ENCODE measurements at regions not wholly inside any gene's neighbourhood (a gene's known extent, or its start where the extent isn't known, plus 50 kb on each side); places are given as distances from the start of the nearest gene placed in this dataset.

DNA sequence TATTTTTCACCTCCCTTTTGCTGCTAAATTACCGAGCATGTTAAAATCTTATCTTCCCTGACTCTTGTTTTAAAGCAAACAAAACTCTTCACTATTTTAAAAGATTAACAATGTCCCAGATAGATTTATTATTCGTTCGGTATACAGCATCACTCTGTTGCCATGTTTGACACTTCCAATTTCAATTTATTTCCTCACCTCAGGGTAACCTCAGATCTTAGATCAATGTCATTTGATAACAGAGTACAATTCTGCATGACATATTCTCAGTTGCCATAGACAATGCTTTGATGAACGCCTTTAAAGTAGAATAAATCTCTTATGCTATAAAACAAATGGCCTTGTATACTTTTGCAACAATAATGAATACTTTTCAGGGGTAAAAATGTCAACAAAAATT, 1078.1 kb upstream of the IGFBP7 start:
- DNase-seq: no peak

DNA sequence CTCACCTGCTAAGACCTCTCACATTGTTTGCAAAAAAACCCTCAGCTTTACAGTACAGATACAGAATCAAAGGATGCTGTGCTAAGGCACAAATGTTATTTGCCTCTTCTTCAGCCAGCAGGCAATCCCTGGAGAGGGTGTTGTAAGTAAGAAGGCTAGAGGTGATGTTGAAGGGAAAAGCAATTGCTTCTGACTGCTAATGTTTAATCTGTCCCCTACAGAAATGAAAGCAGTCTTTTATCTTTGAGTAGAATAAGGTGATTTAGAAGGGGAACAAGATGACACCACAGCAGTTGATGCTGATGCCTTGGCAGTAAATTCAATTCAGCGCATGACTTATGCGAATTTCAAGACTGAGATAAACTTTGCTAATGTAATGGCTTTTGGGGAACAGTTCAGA, 1064.8 kb upstream of the IGFBP7 start:
- no peak for DNase-seq

- no peak for DNase-seq
Measured at GRCh38 chr4:58166490-58166889, 1056.3 kb upstream of the IGFBP7 start.

DNA sequence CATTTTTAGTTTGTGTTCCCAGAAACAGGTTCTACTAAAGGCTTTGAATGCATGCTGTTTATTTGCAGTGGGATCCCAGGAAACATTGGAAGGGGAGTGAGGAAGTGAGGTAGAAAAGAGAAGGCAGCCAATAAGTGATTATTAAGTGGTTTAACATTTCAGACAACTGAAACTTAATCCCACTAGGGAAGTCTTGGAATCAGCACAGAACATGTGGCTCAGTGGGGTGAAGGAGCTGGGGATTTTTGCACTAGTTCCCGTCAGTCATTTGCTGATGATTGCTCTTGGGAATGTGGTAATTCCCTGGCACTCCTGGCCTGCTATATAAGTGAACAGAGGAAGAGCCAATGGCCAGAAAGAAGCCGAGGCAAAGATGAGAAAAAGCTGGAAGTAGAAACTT, 1053.0 kb upstream of the IGFBP7 start:
- no peak for DNase-seq

DNA sequence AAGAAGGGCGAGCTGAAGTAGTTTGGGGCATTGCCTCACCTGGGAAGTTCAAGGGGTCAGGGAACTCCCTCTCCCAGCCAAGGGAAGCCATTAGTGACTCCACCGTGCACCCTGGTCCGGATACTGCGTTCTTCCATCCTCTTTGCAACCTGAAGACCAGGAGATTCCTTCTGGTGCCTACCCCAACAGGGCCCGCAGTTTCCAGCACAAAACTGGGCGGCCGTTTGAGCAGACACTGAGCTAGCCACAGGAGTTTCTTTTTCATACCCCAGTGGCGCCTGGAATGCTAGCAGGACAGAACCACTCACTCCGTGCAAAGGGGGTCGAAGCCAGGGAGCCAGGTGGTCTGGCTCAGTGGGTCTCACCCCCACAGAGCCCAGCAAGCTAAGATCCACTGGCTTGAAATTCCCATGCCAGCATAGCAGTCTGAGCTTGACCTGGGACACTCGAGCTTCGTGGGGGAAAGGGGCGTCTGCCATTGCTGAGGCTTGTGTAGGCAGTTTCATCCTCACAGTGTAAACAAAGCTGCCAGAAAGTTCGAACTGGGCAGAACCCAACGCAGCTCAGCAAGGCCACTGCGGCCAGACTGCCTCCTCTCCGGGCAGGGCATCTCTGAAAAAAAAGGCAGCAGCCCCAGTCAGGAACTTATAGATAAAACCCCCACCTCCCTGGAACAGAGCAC, 1039.4 kb upstream of the IGFBP7 start:
- no peak for DNase-seq

DNA sequence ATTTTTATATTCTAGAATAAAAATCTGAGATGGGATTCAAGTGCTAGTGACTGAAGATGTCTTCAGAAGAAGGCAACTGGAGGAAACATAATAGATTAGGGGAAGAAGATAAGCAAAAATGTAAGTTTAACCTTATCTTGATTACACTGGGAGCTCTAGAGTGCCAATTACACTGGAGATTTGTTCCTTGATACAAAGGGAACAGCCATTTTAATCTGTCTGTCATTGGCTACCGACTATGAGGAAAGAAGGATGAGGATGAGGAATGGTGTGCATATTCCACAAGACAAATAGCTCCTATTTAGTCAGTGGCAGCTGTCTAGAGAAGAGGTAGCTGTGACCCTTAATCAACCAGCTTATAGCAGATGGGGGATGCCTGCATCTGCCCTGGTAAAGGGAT, 1034.5 kb upstream of the IGFBP7 start:
- DNase-seq: no peak

GRCh38 chr4:58138786-58139668, 1028.8 kb upstream of the IGFBP7 start:
- DNase-seq: no peak

- no peak for DNase-seq
Measured at GRCh38 chr4:58136604-58137003, 1026.4 kb upstream of the IGFBP7 start.

- no peak for DNase-seq
Measured at GRCh38 chr4:58127680-58128079, 1017.5 kb upstream of the IGFBP7 start.

DNA sequence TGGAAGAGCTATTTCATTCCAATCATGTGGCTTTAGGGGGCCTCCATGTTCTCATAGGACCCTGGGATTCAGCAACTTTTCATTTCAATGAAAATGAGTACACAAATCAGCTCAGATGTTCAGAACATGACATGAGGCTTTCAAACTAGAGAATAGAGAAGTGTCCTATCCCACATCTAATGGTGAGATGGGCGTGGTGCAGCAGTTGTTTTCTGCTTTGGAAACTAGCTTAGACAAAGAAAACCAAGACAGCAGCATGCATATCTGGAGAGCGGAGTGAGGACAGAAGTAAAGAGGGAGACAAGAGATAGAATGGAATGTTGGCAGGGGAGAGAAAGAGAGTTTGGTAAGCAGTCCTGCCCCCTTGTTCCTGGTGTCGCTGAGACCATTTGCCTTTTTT, 1009.1 kb upstream of the IGFBP7 start:
- no peak for DNase-seq

- no peak for DNase-seq
Measured at GRCh38 chr4:58113126-58113525, 1002.9 kb upstream of the IGFBP7 start.

DNA sequence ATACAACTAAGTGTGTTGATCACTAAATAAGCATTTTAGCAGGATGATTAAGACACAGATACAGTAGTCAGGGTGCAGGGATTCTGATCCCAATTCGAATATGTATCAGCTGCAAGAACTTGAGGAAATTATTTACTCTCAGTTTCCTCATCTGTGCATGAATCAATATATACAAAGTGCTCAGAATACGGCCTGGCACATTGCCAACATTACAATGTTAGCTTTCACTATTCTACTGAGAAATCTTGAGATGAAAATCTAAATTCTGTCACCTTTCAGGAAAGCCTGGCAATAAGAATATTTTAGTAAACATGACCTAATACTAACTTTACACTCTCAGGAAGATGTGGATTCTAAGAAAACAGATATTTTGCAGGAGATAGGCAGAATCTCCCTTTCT, 1001.6 kb upstream of the IGFBP7 start:
- no peak for DNase-seq

GRCh38 chr4:58093352-58093751, 983.2 kb upstream of the IGFBP7 start:
- DNase-seq: no peak

- no peak for DNase-seq
Measured at GRCh38 chr4:58090539-58090938, 980.4 kb upstream of the IGFBP7 start.

GRCh38 chr4:58081356-58081755, 971.2 kb upstream of the IGFBP7 start:
- DNase-seq: no peak

DNA sequence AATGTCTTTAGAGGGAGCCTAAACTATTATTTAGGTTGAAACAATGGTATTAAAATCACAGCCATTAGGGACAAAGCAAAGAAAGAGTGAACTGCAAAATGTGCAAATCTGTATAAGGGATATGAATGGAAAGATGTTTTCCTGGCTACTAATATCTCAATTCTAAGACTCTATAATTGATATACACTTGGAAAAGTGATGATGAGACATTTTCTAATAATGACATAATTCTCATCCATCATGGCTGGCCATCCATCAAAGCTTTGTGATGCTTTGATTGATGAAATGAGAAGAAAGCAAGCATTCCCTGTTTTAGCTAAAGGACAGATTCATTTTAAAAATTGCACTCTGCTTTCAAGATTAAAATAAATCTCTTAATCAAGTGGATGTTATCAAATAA, 965.5 kb upstream of the IGFBP7 start:
- no peak for DNase-seq

- DNase-seq: no peak
Measured at GRCh38 chr4:58074382-58074781, 964.2 kb upstream of the IGFBP7 start.

- DNase-seq: no peak
Measured at GRCh38 chr4:58070726-58071125, 960.5 kb upstream of the IGFBP7 start.

DNA sequence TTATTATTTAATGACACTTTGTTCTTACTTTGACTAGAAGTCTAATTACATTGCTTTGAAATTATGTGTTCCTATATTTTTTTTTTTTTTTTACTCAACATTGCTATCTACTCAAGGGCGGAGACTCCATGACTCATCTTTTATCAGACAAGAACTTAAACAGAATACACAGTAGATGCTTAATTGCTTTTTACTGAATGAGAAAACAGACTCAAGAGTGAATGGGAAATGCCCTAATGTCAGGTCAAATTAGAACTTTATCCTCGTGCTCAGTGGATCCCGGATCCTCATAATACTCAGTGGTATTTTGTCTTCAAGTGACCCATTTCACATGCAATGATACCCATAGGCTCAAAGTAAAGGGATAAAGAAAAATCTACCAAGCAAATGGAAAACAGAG, 954.5 kb upstream of the IGFBP7 start:
- no peak for DNase-seq

DNA sequence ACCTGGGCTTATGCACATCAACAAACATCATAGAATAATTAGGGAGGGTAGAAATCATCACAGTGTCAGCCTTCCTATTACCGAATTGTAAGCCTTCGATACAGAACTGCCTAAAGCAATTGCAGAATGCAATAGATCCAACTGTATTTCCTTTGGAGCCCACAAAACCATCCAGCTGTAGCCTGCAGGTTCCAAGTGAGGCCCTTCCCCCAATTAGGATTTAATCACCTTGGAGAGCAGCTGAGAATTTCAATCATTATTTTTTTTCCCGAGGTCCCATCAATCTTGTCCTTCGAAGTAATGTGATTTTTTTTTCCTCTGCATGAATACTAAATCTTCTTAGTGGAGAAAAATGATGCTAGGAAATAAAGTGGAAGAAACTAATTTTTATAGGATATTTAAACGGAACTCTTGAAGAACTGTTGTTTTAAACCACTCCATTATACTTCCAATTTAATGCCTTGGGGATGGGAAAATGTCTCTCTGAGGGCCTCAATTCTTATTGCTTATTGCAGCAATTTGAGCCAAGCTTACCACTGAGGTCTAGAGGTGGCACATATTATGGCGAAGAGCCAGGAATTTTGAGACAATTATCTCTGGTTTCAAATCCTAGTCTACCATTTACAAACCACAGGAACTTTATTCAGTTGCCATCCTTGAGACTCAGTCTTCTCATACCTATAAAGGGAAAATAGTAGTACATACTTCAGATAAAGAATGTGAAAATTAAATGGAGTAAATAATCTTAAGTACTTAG, 953.4 kb upstream of the IGFBP7 start:
- DNase-seq: no peak

DNA sequence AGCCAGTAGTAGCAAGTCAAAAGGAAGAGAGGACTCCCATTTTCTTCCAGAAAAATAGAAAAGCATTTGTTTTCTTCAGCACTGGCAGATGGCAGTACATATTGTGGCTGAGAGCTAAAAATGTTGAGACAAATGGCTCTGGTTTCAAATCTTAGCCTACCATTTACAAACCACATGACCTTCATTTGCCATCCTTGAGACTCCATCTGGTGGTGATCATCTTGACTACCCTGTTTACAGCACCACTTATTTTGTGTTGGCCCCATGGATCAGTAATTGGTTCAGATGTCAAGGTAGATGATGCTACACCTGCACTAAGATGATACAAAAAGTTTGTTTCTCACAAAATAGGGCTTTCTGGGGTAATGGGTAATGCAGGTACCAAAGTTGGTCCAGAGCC, 951.8 kb upstream of the IGFBP7 start:
- no peak for DNase-seq

- no peak for DNase-seq
Measured at GRCh38 chr4:58050439-58050838, 940.3 kb upstream of the IGFBP7 start.

- DNase-seq: no peak
Measured at GRCh38 chr4:58048491-58048890, 938.3 kb upstream of the IGFBP7 start.

- no peak for DNase-seq
Measured at GRCh38 chr4:58042176-58042575, 932.0 kb upstream of the IGFBP7 start.

Measured in activated naive CD4-positive, alpha-beta T cell (primary cell).